ENCODE measurements at regions not wholly inside any gene's neighbourhood (a gene's known extent, or its start where the extent isn't known, plus 50 kb on each side); places are given as distances from the start of the nearest gene placed in this dataset.

DNA sequence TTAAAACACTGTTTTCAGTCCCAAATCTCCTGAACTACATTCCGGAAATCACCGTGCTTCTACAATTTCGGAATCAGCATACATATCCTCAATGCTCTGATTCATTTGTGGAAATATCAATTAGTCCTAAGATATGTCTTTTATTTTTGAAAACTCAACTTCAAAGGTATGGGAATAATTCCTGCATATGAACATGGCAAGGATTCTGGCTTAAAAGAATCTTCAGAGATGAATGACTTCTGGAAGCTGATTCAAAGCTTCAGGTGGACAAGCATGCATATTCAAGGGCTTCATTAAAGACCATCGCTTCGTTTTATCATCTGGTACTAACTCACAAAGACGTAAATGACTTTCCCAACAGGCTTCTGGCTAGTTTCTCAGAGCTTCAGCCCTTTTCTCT, 246.0 kb upstream of the LRRN1 start:
- TF ChIP-seq, protein P1, sequence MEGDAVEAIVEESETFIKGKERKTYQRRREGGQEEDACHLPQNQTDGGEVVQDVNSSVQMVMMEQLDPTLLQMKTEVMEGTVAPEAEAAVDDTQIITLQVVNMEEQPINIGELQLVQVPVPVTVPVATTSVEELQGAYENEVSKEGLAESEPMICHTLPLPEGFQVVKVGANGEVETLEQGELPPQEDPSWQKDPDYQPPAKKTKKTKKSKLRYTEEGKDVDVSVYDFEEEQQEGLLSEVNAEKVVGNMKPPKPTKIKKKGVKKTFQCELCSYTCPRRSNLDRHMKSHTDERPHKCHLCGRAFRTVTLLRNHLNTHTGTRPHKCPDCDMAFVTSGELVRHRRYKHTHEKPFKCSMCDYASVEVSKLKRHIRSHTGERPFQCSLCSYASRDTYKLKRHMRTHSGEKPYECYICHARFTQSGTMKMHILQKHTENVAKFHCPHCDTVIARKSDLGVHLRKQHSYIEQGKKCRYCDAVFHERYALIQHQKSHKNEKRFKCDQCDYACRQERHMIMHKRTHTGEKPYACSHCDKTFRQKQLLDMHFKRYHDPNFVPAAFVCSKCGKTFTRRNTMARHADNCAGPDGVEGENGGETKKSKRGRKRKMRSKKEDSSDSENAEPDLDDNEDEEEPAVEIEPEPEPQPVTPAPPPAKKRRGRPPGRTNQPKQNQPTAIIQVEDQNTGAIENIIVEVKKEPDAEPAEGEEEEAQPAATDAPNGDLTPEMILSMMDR (IDR thresholded peaks at IDR 0.05): no peak
- no peak for TF ChIP-seq POLR2A (IDR thresholded peaks at IDR 0.05)
